ENCODE measurements at regions not wholly inside any gene's neighbourhood (a gene's known extent, or its start where the extent isn't known, plus 50 kb on each side); places are given as distances from the start of the nearest gene placed in this dataset.

GRCh38 chr5:3302228-3302627, 293.4 kb upstream of the IRX1 start (continued):
- no peak for TF ChIP-seq THAP12 (CRISPR knock-in tag; IDR thresholded peaks at IDR 0.05)

DNA sequence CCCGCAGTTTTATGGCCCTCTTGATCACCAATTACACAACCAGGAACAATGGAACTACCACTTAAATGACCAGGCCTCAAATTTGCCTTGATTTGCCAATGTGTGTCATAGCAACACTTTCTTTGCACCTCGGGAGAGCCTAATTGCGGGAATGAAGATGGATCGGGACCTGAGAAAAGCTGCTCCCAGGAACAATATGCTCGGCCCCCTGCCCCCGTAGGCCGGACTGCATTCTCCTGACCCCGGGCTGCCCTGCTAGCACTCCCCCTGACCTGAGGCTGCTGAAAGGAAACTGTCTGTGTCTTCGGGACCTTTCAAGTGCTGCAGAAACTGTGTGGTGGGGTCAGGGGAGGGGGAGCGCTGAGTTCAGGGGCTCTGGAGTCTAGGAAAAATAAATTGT, 294.3 kb upstream of the IRX1 start:
- no peak for DNase-seq (ENCODE audit: extremely low read depth in 1 of 4, low spot score in 3 of 4)
- no peaks in the 10 kb centered on the region for H3K9me3 ChIP-seq (replicated peaks; ENCODE audit: control insufficient read depth, insufficient read depth, low read depth, low read length)
- no peaks in the 10 kb centered on the region for H3K36me3 ChIP-seq (ENCODE audit: control insufficient read depth, insufficient read depth, low read length)
- no peaks in the 10 kb centered on the region for H3K9me1 ChIP-seq (ENCODE audit: control insufficient read depth, insufficient read depth, low read length)
- intact Hi-C loops (cut with micrococcal nuclease) = no loop called here
- in situ Hi-C loops (cut with MboI) = no loop called here
- POLR2A ChIA-PET = no interaction called here
- H4K20me1 ChIP-seq (replicated peaks; ENCODE audit: control insufficient read depth, insufficient read depth, low read length) = 0 out of 2 replicates have a peak, but pooled peaks cover 7% of the 10 kb centered on the region
- no peak overlapping the region for H2AFZ ChIP-seq (ENCODE audit: low read depth, low read length)
- H3K4me1 ChIP-seq (replicated peaks in 1 of 2; ENCODE audit: control insufficient read depth in 2 of 2, insufficient read depth in 2 of 2, low read length in 2 of 2) = peaks cover 0 to 4% of the 10 kb centered on the region in 2 experiments; a peak in 1 of 5 replicates
- H3K79me2 ChIP-seq (ENCODE audit: control insufficient read depth, insufficient read depth, low read length) = no peaks in the 10 kb centered on the region
- no peak overlapping the region for H3K27ac ChIP-seq (ENCODE audit: extremely low read depth, low read depth, low read length)
- no peak for FAIRE-seq
- 0% methylated on average over 10 of the region's 10 CpGs for WGBS (ENCODE audit: insufficient coverage, low coverage, missing lambda C conversion rate)
- H3K27me3 ChIP-seq (ENCODE audit: control insufficient read depth in 2 of 2, insufficient read depth in 2 of 2, low read length in 2 of 2) = peaks cover 3 to 26% of the 10 kb centered on the region in 2 experiments
- H3K4me2 ChIP-seq (ENCODE audit: insufficient read depth, low read length) = no peak overlapping the region
- no peak for ATAC-seq
- BruUV-seq (replicated peaks) = no TSS peak
- TF ChIP-seq PHB2 (IDR thresholded peaks at IDR 0.05; ENCODE audit: low read depth) (no peak), SNRNP70 (optimal IDR thresholded peaks at IDR 0.05; ENCODE audit: low read depth, low read length) (no peak)
- no peak overlapping the region for H3K9ac ChIP-seq (ENCODE audit: insufficient read depth in 1 of 2, low read depth in 2 of 2, low read length in 2 of 2)
- CTCF ChIA-PET (ENCODE audit: low intra/inter-chr PET ratio) = no interaction called here
- no peak overlapping the region for H3K4me3 ChIP-seq
